SK-N-SH (cell line): ENCODE measurements at regions not wholly inside any gene's neighbourhood (a gene's known extent, or its start where the extent isn't known, plus 50 kb on each side); places are given as distances from the start of the nearest gene placed in this dataset.

Experiments used
- CTCF ChIA-PET: fragments of 300-600, 350-600 bp; formaldehyde crosslinking; extraction: SDS; loops from one replicate; lab custom pipeline; 2021; lab: Yijun Ruan, JAX
- POLR2A ChIA-PET: fragments of 350-600 bp; sonication (Branson Sonifier 250); formaldehyde crosslinking; extraction: SDS; loops from one replicate; lab custom pipeline; 2020; ENCODE audit warnings: antibody characterized with exemption, inconsistent platforms; lab: Yijun Ruan, JAX
- DNase-seq: peaks from one replicate; pipeline ENCODE4 v3.0.0; 2012
- H2AFZ ChIP-seq: fragments of 200-600 bp; sonication (generic); 2 replicates; pipeline ENCODE4 v1.8.1; 2016; ENCODE audit warnings: antibody characterized with exemption, mild to moderate bottlenecking, low read depth
- H3F3A ChIP-seq: fragments of 200-600 bp; sonication (generic); replicated peaks from 2 replicates; pipeline ENCODE3; 2016; ENCODE audit warnings: antibody characterized with exemption, mild to moderate bottlenecking; ENCODE audit not compliant: insufficient read depth
- H3K27ac ChIP-seq, 2 experiments: fragments of 200-500 bp in 1 of 2; fragments of 200-600 bp in 1 of 2; sonication (Bioruptor generic) in 1 of 2; sonication (generic), shearing (Covaris generic) in 1 of 2; 2 replicates each; pipeline versions ENCODE4 v1.5.1 to v1.6.1; 2014 to 2016; ENCODE audit warnings: low read depth in 2 of 2, inconsistent platforms in 1 of 2, low read length in 1 of 2, mild to moderate bottlenecking in 1 of 2, mixed read lengths in 1 of 2
- H3K27me3 ChIP-seq: fragments of 200-600 bp; sonication (generic), shearing (Covaris generic); 2 replicates; pipeline ENCODE4 v1.6.1; 2016; ENCODE audit warnings: mixed run types; ENCODE audit not compliant: insufficient read depth
- H3K36me3 ChIP-seq, 2 experiments: fragments of 200-500 bp in 1 of 2; fragments of 200-600 bp in 1 of 2; sonication (Bioruptor generic) in 1 of 2; sonication (generic) in 1 of 2; replicated peaks in 1 of 2; 2 replicates each; pipeline versions ENCODE3 to v1.5.1; 2014 to 2016; ENCODE audit warnings: low read length in 1 of 2, mild to moderate bottlenecking in 1 of 2; ENCODE audit not compliant: insufficient read depth in 2 of 2, control insufficient read depth in 1 of 2
- H3K4me1 ChIP-seq, 2 experiments: fragments of 200-500 bp in 1 of 2; fragments of 200-600 bp in 1 of 2; sonication (Bioruptor generic) in 1 of 2; sonication (generic), shearing (Covaris generic) in 1 of 2; 2 replicates each; pipeline versions ENCODE4 v1.5.1 to v1.6.1; 2014 to 2016; ENCODE audit warnings: low read depth in 1 of 2, low read length in 1 of 2, mixed run types in 1 of 2; ENCODE audit not compliant: insufficient read depth in 2 of 2, control insufficient read depth in 1 of 2
- H3K4me2 ChIP-seq: fragments of 200-600 bp; sonication (generic), shearing (Covaris generic); 2 replicates; pipeline ENCODE4 v1.6.1; 2017; ENCODE audit warnings: mixed run types
- H3K4me3 ChIP-seq, 2 experiments: fragments of 200-500 bp in 1 of 2; fragments of 200-600 bp in 1 of 2; sonication (Bioruptor generic) in 1 of 2; sonication (generic), shearing (Covaris generic) in 1 of 2; 2 replicates each; pipeline versions ENCODE4 v1.5.1 to v1.8.1; 2014 to 2016; ENCODE audit warnings: low read depth in 2 of 2, inconsistent platforms in 1 of 2, low read length in 1 of 2, mild to moderate bottlenecking in 1 of 2, mixed read lengths in 1 of 2, moderate library complexity in 1 of 2
- H3K79me2 ChIP-seq: fragments of 200-600 bp; sonication (generic); 2 replicates; pipeline ENCODE4 v1.8.1; 2017; ENCODE audit warnings: mild to moderate bottlenecking; ENCODE audit not compliant: insufficient read depth
- H3K9ac ChIP-seq: fragments of 200-600 bp; sonication (generic); 2 replicates; pipeline ENCODE4 v1.6.1; 2017; ENCODE audit warnings: mixed run types
- H3K9me2 ChIP-seq: fragments of 200-600 bp; sonication (generic); 2 replicates; pipeline ENCODE4 v1.6.1; 2017; ENCODE audit warnings: mixed run types
- H3K9me3 ChIP-seq: fragments of 200-600 bp; sonication (generic); 2 replicates; pipeline ENCODE4 v1.6.1; 2017; ENCODE audit warnings: mixed run types, mild to moderate bottlenecking, moderate library complexity
- H4K20me1 ChIP-seq: fragments of 200-600 bp; sonication (generic); 2 replicates; pipeline ENCODE4 v1.6.1; 2017; ENCODE audit warnings: mild to moderate bottlenecking, mixed run types; ENCODE audit not compliant: insufficient read depth
- EZH2phosphoT487 ChIP-seq: fragments of 200-600 bp; sonication (generic); IDR thresholded peaks from 2 replicates; pipeline ENCODE4 v1.6.1; 2017; ENCODE audit warnings: low read depth, mixed run types, mild to moderate bottlenecking, antibody characterized with exemption, moderate library complexity, borderline replicate concordance
- FOSL2 ChIP-seq: IDR thresholded peaks from 2 replicates; pipeline ENCODE4 v1.4.0; 2012; ENCODE audit warnings: low read depth, mild to moderate bottlenecking, moderate library complexity, borderline replicate concordance
- FOXM1 ChIP-seq: IDR thresholded peaks from 2 replicates; pipeline ENCODE4 v1.4.0; 2012; ENCODE audit warnings: low read depth, mild to moderate bottlenecking
- NFIC ChIP-seq: IDR thresholded peaks from 2 replicates; pipeline ENCODE4 v1.4.0; 2012; ENCODE audit warnings: borderline replicate concordance
- POLR2AphosphoS5 ChIP-seq: IDR thresholded peaks from 2 replicates; pipeline ENCODE4 v1.6.1; 2012; ENCODE audit warnings: low read depth, low read length
- RAD21 ChIP-seq: IDR thresholded peaks from 2 replicates; pipeline ENCODE4 v1.6.1; 2012; ENCODE audit warnings: mild to moderate bottlenecking, low read length
- RCOR1 ChIP-seq: fragments of 150-350 bp; IDR thresholded peaks from 2 replicates; pipeline ENCODE4 v1.6.1; 2017; ENCODE audit warnings: antibody characterized with exemption, low read length
- RFX5 ChIP-seq: IDR thresholded peaks from 2 replicates; pipeline ENCODE4 v1.6.1; 2012; ENCODE audit warnings: mild to moderate bottlenecking, improper control_type of control experiment, low read length
- RXRA ChIP-seq: IDR thresholded peaks from 2 replicates; pipeline ENCODE4 v1.4.0; 2012; ENCODE audit warnings: low read depth, mild to moderate bottlenecking, borderline replicate concordance
- TAF1 ChIP-seq: IDR thresholded peaks from 2 replicates; pipeline ENCODE4 v1.6.1; 2012; ENCODE audit warnings: low read depth, mild to moderate bottlenecking, low read length, moderate library complexity, borderline replicate concordance
- TEAD4 ChIP-seq: IDR thresholded peaks from 2 replicates; pipeline ENCODE4 v1.4.0; 2012; ENCODE audit warnings: mild to moderate bottlenecking, borderline replicate concordance; ENCODE audit not compliant: insufficient read depth
- YY1 ChIP-seq: IDR thresholded peaks from 2 replicates; pipeline ENCODE4 v1.4.0; 2012; ENCODE audit warnings: low read depth, mild to moderate bottlenecking
- WGBS: methylation state at CpG from one replicate; pipeline ENCODE4 v1.1.6; 2017; ENCODE audit warnings: low lambda C conversion rate; 5-methylcytosine and 5-hydroxymethylcytosine counted together
- TF ChIP-seq, protein P1 (sequence below): fragments of 200-600 bp; sonication (generic); IDR thresholded peaks from 2 replicates; pipeline ENCODE4 v1.6.1; 2017; ENCODE audit warnings: antibody characterized with exemption, mild to moderate bottlenecking, moderate library complexity
- TF ChIP-seq, protein P2 (sequence below): IDR thresholded peaks from 2 replicates; pipeline ENCODE4 v1.4.0; 2012; ENCODE audit warnings: low read depth, borderline replicate concordance
- TF ChIP-seq, protein P3 (sequence below): fragments of 150-350 bp; IDR thresholded peaks from 2 replicates; pipeline ENCODE4 v1.6.1; 2017; ENCODE audit warnings: antibody characterized with exemption, low read length, low read depth, borderline replicate concordance

DNA sequence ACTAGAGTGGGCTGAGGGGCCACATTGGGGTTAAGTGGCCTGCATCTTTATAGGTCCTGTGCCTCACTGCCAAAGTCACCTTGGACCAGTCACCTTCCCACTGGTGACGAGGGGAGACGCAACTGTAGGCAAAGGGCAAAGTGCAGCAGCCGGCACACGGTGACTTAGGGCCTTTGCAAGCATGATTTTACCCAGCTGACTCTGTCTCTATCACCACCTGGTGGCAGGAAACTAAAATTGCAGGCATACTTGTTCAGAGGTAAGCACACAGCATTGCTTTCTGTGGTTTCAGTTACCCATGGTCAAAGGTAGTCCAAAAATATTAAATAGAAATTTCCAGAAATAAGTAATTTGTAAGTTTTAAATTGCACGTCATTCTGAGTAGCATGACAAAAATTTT lies 1164.4 kb downstream of the BRD1 start:
- Histone ChIP-seq H3K4me1 (peaks cover 0 to 21% of the 10 kb centered on the region in 2 experiments; a peak in 1 of 4 replicates), H3K27ac (no peak overlapping the region), H3K9me3 (no peaks in the 10 kb centered on the region), H2AFZ (no peak overlapping the region), H3K27me3 (no peaks in the 10 kb centered on the region), H3K4me2 (no peak overlapping the region), H3K4me3 (no peak overlapping the region), H3F3A (no peaks in the 10 kb centered on the region), H3K9me2 (no peaks in the 10 kb centered on the region), H3K79me2 (no peaks in the 10 kb centered on the region), H4K20me1 (no peaks in the 10 kb centered on the region), H3K9ac (no peak overlapping the region), H3K36me3 (no peaks in the 10 kb centered on the region)
- no peak for DNase-seq
- WGBS = 27% methylated on average over 2 of the region's 5 CpGs
- ChIA-PET CTCF (no interaction called here), POLR2A (no interaction called here)
- TF ChIP-seq RCOR1 = no peak
- TF ChIP-seq, protein P1, sequence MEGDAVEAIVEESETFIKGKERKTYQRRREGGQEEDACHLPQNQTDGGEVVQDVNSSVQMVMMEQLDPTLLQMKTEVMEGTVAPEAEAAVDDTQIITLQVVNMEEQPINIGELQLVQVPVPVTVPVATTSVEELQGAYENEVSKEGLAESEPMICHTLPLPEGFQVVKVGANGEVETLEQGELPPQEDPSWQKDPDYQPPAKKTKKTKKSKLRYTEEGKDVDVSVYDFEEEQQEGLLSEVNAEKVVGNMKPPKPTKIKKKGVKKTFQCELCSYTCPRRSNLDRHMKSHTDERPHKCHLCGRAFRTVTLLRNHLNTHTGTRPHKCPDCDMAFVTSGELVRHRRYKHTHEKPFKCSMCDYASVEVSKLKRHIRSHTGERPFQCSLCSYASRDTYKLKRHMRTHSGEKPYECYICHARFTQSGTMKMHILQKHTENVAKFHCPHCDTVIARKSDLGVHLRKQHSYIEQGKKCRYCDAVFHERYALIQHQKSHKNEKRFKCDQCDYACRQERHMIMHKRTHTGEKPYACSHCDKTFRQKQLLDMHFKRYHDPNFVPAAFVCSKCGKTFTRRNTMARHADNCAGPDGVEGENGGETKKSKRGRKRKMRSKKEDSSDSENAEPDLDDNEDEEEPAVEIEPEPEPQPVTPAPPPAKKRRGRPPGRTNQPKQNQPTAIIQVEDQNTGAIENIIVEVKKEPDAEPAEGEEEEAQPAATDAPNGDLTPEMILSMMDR = peak; percentile 39; the same call in 1 of the 2 replicates

DNA sequence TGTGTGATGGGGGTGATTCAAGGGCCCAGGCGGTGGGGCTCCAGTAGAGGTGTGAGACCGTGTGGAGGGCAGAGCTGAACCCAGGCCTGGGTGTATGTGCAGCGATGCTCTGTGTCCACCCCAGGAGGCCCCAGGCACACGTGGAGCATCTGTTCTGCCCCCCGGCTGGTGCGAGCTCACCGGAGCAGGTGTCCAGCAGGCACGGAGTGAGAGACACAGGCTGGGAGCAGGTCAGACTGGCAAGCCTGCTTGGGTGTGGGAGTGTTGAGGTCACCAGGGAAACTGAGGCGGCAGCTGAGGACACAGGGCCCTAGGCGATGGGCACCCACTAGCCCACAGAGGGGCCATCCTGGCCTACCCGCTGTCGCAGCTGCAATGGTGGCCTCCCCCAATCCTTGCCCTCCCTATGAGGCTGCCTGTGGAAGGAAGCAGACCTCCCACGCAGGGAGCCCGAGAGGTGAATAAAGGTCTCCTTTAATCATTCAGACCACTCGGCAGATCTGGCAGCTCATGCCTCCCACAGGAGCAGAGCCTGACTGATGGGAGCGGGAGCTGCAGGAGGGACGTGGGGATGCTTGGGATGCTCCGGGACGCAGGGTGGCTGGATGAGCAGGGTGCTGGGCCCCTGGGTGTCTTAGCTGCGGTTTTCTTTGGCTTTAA lies 1165.1 kb downstream of the BRD1 start:
- Histone ChIP-seq H3K27ac (no peak overlapping the region), H3F3A (no peaks in the 10 kb centered on the region), H3K4me3 (no peak overlapping the region), H2AFZ (no peak overlapping the region), H3K36me3 (no peaks in the 10 kb centered on the region), H3K79me2 (no peaks in the 10 kb centered on the region), H3K4me1 (peaks cover 0 to 21% of the 10 kb centered on the region in 2 experiments; a peak in 1 of 4 replicates), H3K4me2 (no peak overlapping the region), H4K20me1 (no peaks in the 10 kb centered on the region), H3K9ac (no peak overlapping the region), H3K9me3 (no peaks in the 10 kb centered on the region), H3K27me3 (no peaks in the 10 kb centered on the region), H3K9me2 (no peaks in the 10 kb centered on the region)
- ChIA-PET CTCF (no interaction called here), POLR2A (no interaction called here)
- TF ChIP-seq YY1 = no peak
- TF ChIP-seq, protein P2, sequence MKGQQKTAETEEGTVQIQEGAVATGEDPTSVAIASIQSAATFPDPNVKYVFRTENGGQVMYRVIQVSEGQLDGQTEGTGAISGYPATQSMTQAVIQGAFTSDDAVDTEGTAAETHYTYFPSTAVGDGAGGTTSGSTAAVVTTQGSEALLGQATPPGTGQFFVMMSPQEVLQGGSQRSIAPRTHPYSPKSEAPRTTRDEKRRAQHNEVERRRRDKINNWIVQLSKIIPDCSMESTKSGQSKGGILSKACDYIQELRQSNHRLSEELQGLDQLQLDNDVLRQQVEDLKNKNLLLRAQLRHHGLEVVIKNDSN = no peak
- TF ChIP-seq RXRA = no peak
- no peak for DNase-seq
- WGBS = 39% methylated on average over 7 of the region's 20 CpGs

DNA sequence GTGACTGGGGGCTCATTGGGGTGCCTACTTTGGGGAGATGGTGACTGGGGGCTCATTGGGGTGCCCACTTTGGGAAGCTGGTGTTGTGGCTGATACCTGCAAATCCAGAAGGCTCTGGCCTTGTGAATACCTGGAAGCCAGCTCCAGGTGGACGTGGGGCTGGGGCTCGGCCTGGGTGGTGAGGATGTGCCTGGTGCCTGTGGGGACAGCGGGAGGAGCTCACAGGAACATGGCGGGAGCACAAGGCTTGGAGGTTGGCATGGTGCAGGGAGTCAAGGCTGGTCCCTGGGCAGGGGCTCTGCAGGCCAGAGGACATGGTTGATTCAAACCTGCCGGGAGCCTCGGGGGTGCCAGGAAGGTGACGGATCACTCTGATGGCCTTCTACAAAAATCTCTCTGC lies 1165.7 kb downstream of the BRD1 start:
- Histone ChIP-seq H2AFZ (no peak overlapping the region), H3K9me3 (no peaks in the 10 kb centered on the region), H3K79me2 (no peaks in the 10 kb centered on the region), H3K9me2 (no peaks in the 10 kb centered on the region), H3K36me3 (no peaks in the 10 kb centered on the region), H3K4me2 (no peak overlapping the region), H3K4me3 (no peak overlapping the region), H3K9ac (no peak overlapping the region), H3K4me1 (peaks cover 0 to 21% of the 10 kb centered on the region in 2 experiments; a peak in 1 of 4 replicates), H3K27ac (no peak overlapping the region), H3F3A (no peaks in the 10 kb centered on the region), H3K27me3 (no peaks in the 10 kb centered on the region), H4K20me1 (no peaks in the 10 kb centered on the region)
- ChIA-PET POLR2A (no interaction called here), CTCF (no interaction called here)
- 28% methylated on average over 7 of the region's 7 CpGs for WGBS
- no peak for DNase-seq
- TF ChIP-seq TAF1 = no peak
- TF ChIP-seq POLR2AphosphoS5 = no peak
- TF ChIP-seq TEAD4 = no peak
- no peak for TF ChIP-seq EZH2phosphoT487
- TF ChIP-seq, protein P2 = no peak
- TF ChIP-seq, protein P3, sequence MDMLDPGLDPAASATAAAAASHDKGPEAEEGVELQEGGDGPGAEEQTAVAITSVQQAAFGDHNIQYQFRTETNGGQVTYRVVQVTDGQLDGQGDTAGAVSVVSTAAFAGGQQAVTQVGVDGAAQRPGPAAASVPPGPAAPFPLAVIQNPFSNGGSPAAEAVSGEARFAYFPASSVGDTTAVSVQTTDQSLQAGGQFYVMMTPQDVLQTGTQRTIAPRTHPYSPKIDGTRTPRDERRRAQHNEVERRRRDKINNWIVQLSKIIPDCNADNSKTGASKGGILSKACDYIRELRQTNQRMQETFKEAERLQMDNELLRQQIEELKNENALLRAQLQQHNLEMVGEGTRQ = no peak
- no peak for TF ChIP-seq FOXM1
- TF ChIP-seq NFIC = no peak
- no peak for TF ChIP-seq FOSL2
- no peak for TF ChIP-seq RAD21
- TF ChIP-seq, protein P1 = no peak
- no peak for TF ChIP-seq RFX5
